ENCODE measurements at regions not wholly inside any gene's neighbourhood (a gene's known extent, or its start where the extent isn't known, plus 50 kb on each side); places are given as distances from the start of the nearest gene placed in this dataset.
"Not testable (repeated sequence)": the region's sequence is repeated elsewhere in the genome, so short reads cannot be mapped to it uniquely, and the experiment has no call there.

DNA sequence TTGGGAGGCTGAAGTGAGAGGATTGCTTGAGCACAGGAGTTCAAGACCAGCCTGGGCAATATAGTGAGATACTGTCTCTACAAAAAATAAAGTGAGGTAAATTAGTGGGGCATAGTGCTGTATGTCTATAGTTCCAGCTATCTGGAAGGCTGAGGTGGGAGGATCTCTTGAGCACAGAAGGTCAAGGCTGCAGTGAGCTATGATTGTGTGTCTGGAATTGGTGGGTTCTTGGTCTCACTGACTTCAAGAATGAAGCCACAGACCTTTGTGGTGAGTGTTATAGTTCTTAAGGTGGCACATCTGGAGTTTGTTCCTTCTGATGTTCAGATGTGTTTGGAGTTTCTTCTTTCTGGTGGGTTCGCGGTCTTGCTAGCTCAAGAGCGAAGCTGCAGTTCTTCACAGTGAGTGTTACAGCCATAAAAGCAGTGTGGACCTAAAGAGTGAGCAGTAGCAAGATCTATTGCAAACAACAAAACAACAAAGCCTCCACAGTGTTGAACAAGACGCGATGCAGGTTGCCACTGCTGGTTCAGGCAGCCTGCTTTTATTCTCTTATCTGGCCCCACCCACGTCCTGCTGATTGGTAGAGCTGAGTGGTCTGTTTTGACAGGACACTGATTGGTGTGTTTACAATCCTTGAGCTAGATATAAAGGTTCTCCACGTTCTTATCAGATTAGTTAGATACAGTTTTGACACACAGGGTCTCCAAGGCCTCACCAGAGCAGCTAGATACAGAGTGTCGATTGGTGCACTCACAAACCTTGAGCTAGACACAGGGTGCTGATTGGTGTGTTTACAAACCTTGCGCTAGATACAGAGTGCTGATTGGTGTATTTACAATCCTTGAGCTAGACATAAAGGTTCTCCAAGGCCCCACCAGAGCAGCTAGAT lies 79.3 kb upstream of the AMZ2 start:
- not testable (repeated sequence) for H3K36me3 ChIP-seq (ENCODE audit: control insufficient read depth in 2 of 2, insufficient read depth in 2 of 2, low read length in 1 of 2); H3K27ac ChIP-seq (ENCODE audit: low read depth in 2 of 2, low read length in 1 of 2); H3K9me3 ChIP-seq (ENCODE audit: control insufficient read depth in 2 of 2, insufficient read depth in 1 of 2, low read depth in 1 of 2, low read length in 1 of 2); H3K27me3 ChIP-seq (ENCODE audit: control insufficient read depth in 1 of 2, insufficient read depth in 2 of 2, low read length in 2 of 2); H3K4me3 ChIP-seq (ENCODE audit: low read depth in 1 of 2, low read length in 2 of 2); H3K4me1 ChIP-seq (ENCODE audit: control insufficient read depth in 2 of 2, insufficient read depth in 2 of 2, low read length in 1 of 2)
- 72% methylated on average over 9 of the region's 9 CpGs for WGBS, 2 donors

DNA sequence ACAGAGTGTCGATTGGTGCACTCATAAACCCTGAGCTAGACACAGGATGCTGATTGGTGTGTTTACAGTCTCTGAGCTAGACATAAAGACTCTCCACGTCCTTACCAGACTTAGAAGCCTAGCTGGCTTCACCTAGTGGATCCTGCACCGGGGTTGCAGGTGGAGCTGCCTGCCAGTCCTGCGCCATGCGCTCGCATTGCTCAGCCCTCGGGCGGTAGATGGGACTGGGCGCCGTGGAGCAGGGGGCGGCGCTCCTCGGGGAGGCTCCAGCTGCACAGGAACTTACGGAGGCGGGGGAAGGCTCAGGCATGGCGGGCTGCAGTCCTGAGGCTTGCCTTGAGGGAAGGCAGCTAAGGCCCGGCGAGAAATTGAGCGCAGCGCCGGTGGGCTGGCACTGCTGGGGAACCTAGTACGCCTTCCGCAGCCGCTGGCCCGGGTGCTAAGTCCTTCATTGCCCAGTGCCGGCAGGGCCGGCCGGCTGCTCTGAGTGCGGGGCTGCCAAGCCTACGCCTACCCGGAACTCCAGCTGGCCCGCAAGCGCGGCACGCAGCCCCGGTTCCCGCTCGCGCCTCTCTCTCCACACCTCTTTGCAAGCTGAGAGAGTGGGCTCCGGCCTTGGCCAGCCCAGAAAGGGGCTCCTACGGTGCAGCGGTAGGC lies 78.5 kb upstream of the AMZ2 start:
- not testable (repeated sequence) for H3K27me3 ChIP-seq (ENCODE audit: control insufficient read depth in 1 of 2, insufficient read depth in 2 of 2, low read length in 2 of 2); H3K9me3 ChIP-seq (ENCODE audit: control insufficient read depth in 2 of 2, insufficient read depth in 1 of 2, low read depth in 1 of 2, low read length in 1 of 2); H3K27ac ChIP-seq (ENCODE audit: low read depth in 2 of 2, low read length in 1 of 2); H3K4me1 ChIP-seq (ENCODE audit: control insufficient read depth in 2 of 2, insufficient read depth in 2 of 2, low read length in 1 of 2); H3K4me3 ChIP-seq (ENCODE audit: low read depth in 1 of 2, low read length in 2 of 2); H3K36me3 ChIP-seq (ENCODE audit: control insufficient read depth in 2 of 2, insufficient read depth in 2 of 2, low read length in 1 of 2)
- WGBS, 2 donors = 92% methylated on average over 42 of the region's 42 CpGs

DNA sequence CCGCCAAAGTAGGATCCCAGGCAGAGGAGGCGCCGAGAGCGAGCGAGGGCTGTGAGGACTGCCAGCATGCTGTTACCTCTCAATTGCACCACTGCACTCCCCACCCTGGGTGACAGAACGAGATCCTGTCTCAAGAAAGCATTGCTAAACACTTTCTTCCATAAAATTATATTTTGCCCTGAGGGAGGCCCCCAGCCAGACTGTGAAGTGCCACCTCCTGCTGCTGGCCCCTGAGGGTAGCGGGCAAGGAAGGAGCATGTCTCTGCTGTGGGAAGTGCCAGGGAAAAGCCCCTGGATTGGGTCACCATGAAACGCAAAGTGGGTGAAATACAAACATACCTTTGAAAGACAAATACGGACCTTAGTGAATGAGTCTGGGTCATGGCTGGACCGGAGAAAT lies 78.0 kb upstream of the AMZ2 start:
- H3K27ac ChIP-seq (ENCODE audit: low read depth in 2 of 2, low read length in 1 of 2) = no peak overlapping the region
- no peaks in the 10 kb centered on the region for H3K36me3 ChIP-seq (ENCODE audit: control insufficient read depth in 2 of 2, insufficient read depth in 2 of 2, low read length in 1 of 2)
- H3K4me3 ChIP-seq (ENCODE audit: low read depth in 1 of 2, low read length in 2 of 2) = no peak overlapping the region
- no peaks in the 10 kb centered on the region for H3K27me3 ChIP-seq (ENCODE audit: control insufficient read depth in 1 of 2, insufficient read depth in 2 of 2, low read length in 2 of 2)
- 87 to 88% methylated on average over 10 of the region's 10 CpGs for WGBS, 2 donors
- H3K4me1 ChIP-seq (ENCODE audit: control insufficient read depth in 2 of 2, insufficient read depth in 2 of 2, low read length in 1 of 2) = no peaks in the 10 kb centered on the region
- no peaks in the 10 kb centered on the region for H3K9me3 ChIP-seq (ENCODE audit: control insufficient read depth in 2 of 2, insufficient read depth in 1 of 2, low read depth in 1 of 2, low read length in 1 of 2)

DNA sequence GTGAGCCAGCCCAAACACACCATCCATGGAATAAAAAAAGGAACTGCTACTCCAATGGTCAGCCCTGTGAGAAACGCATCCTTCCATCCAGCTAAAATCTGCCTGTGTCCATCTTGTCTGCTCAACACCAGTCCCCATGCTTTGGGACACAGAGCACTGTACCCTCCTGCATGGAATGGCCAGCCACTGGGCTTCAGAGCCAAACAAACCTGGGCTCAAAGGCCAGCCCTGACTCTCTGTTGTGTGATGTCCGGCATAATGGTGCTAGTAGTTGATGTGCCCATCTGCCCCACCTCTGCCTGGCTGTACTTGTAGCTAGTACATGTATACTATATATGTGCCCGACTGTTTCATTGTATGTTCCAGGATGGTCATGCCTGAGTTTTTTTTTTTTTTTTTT lies 77.6 kb upstream of the AMZ2 start:
- H3K27me3 ChIP-seq (ENCODE audit: control insufficient read depth in 1 of 2, insufficient read depth in 2 of 2, low read length in 2 of 2) = no peaks in the 10 kb centered on the region
- H3K4me1 ChIP-seq (ENCODE audit: control insufficient read depth in 2 of 2, insufficient read depth in 2 of 2, low read length in 1 of 2) = no peaks in the 10 kb centered on the region
- H3K36me3 ChIP-seq (ENCODE audit: control insufficient read depth in 2 of 2, insufficient read depth in 2 of 2, low read length in 1 of 2) = no peaks in the 10 kb centered on the region
- H3K9me3 ChIP-seq (ENCODE audit: control insufficient read depth in 2 of 2, insufficient read depth in 1 of 2, low read depth in 1 of 2, low read length in 1 of 2) = no peaks in the 10 kb centered on the region
- WGBS, 2 donors = 87 to 88% methylated on average over 3 of the region's 3 CpGs
- no peak overlapping the region for H3K27ac ChIP-seq (ENCODE audit: low read depth in 2 of 2, low read length in 1 of 2)
- H3K4me3 ChIP-seq (ENCODE audit: low read depth in 1 of 2, low read length in 2 of 2) = no peak overlapping the region

DNA sequence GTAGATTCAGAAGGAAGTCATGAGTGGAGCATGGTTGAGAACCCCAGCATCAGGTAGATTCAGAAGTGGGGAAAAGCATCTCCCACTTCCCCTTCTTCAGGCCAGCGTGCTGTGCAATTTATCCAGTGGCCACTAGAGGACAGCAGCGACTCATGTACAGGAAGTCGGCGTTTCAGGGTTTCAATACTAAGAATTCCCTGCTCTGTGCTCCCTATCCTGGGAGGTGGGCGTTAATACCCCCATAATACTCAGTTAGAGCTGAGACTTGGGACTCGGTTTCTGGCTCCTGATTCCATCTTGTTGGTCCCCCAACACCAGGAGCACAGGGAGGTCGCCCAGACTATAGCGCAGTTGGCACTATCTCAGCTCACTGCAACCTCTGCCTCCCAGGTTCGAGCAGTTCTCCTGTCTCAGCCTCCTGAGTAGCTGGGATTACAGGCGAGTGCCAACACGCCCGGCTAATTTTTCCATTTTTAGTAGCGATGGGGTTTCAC lies 75.3 kb upstream of the AMZ2 start:
- Histone ChIP-seq H3K27ac (ENCODE audit: low read depth in 2 of 2, low read length in 1 of 2) (no peak overlapping the region), H3K4me1 (ENCODE audit: control insufficient read depth in 2 of 2, insufficient read depth in 2 of 2, low read length in 1 of 2) (no peaks in the 10 kb centered on the region), H3K27me3 (ENCODE audit: control insufficient read depth in 1 of 2, insufficient read depth in 2 of 2, low read length in 2 of 2) (no peaks in the 10 kb centered on the region), H3K9me3 (ENCODE audit: control insufficient read depth in 2 of 2, insufficient read depth in 1 of 2, low read depth in 1 of 2, low read length in 1 of 2) (no peaks in the 10 kb centered on the region), H3K36me3 (ENCODE audit: control insufficient read depth in 2 of 2, insufficient read depth in 2 of 2, low read length in 1 of 2) (no peaks in the 10 kb centered on the region), H3K4me3 (ENCODE audit: low read depth in 1 of 2, low read length in 2 of 2) (no peak overlapping the region)
- 23 to 24% methylated on average over 13 of the region's 13 CpGs for WGBS, 2 donors

DNA sequence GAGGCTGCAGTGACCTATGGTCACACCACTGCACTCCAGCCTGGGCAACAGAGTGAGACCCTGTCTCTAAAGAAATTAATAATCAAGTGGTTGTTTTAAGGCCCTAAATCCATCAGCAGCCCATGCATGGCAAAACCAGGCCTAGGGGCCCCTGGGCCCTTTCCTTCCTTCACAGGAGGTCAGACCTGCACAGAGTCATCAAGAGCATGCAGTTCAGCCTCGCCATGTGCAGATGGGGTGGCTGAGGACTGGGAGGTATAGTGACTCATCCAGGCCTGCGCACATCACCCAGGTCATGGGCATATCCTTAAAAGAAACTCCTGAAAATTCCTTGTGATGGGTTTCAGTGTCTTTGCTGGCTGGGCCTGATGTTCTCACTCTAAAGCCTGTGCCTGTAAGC lies 72.4 kb upstream of the AMZ2 start:
- H3K4me1 ChIP-seq (ENCODE audit: control insufficient read depth in 2 of 2, insufficient read depth in 2 of 2, low read length in 1 of 2) = no peaks in the 10 kb centered on the region
- 97% methylated on average over 2 of the region's 2 CpGs for WGBS, 2 donors
- no peaks in the 10 kb centered on the region for H3K36me3 ChIP-seq (ENCODE audit: control insufficient read depth in 2 of 2, insufficient read depth in 2 of 2, low read length in 1 of 2)
- H3K4me3 ChIP-seq (ENCODE audit: low read depth in 1 of 2, low read length in 2 of 2) = no peak overlapping the region
- H3K9me3 ChIP-seq (ENCODE audit: control insufficient read depth in 2 of 2, insufficient read depth in 1 of 2, low read depth in 1 of 2, low read length in 1 of 2) = no peaks in the 10 kb centered on the region
- H3K27ac ChIP-seq (ENCODE audit: low read depth in 2 of 2, low read length in 1 of 2) = no peak overlapping the region
- H3K27me3 ChIP-seq (ENCODE audit: control insufficient read depth in 1 of 2, insufficient read depth in 2 of 2, low read length in 2 of 2) = no peaks in the 10 kb centered on the region

DNA sequence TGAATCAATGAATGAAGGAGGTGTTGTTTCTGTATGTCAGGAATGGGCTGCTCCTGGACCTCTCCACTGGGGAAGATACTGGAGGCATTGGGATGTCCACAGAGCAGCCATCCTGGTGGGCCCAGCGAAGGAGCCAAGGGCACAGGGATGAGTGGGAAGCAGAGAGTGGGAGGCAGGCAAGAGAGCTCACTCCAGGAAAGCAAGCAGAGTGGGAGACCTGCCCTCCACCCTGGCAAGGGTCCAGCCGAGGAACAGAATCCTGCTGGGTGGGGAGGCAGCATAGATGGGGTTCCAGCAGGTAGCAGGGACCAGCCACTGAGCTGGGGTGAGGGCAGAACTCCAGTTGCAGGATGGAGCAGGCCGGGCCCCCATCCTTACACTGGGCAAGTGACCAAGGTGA lies 71.9 kb upstream of the AMZ2 start:
- Histone ChIP-seq H3K36me3 (ENCODE audit: control insufficient read depth in 2 of 2, insufficient read depth in 2 of 2, low read length in 1 of 2) (no peaks in the 10 kb centered on the region), H3K9me3 (ENCODE audit: control insufficient read depth in 2 of 2, insufficient read depth in 1 of 2, low read depth in 1 of 2, low read length in 1 of 2) (no peaks in the 10 kb centered on the region), H3K4me3 (ENCODE audit: low read depth in 1 of 2, low read length in 2 of 2) (no peak overlapping the region), H3K4me1 (ENCODE audit: control insufficient read depth in 2 of 2, insufficient read depth in 2 of 2, low read length in 1 of 2) (no peaks in the 10 kb centered on the region), H3K27me3 (ENCODE audit: control insufficient read depth in 1 of 2, insufficient read depth in 2 of 2, low read length in 2 of 2) (no peaks in the 10 kb centered on the region), H3K27ac (ENCODE audit: low read depth in 2 of 2, low read length in 1 of 2) (no peak overlapping the region)
- WGBS, 2 donors = 79 to 95% methylated on average over 3 of the region's 3 CpGs

DNA sequence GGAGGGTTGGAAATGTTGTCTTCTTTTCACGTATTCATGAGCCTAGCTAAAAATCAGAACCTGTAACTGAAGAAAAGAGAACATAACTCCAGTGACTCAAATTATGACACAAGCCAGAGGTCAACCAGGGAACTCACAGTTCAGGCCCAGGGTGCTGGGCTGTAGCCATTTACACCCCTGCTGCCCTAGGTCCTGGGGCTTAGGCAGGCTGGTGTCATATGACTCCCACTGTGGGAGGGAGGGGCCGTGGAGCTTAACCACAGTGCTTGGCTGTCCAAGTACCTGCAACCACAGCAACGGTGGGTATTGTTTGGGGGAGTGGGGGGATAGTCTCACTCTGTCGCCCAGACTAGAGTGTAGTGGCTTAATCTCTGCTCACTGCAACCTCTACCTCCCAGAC lies 71.1 kb upstream of the AMZ2 start:
- no peaks in the 10 kb centered on the region for H3K4me1 ChIP-seq (ENCODE audit: control insufficient read depth in 2 of 2, insufficient read depth in 2 of 2, low read length in 1 of 2)
- WGBS, 2 donors = 63 to 67% methylated on average over 4 of the region's 4 CpGs

DNA sequence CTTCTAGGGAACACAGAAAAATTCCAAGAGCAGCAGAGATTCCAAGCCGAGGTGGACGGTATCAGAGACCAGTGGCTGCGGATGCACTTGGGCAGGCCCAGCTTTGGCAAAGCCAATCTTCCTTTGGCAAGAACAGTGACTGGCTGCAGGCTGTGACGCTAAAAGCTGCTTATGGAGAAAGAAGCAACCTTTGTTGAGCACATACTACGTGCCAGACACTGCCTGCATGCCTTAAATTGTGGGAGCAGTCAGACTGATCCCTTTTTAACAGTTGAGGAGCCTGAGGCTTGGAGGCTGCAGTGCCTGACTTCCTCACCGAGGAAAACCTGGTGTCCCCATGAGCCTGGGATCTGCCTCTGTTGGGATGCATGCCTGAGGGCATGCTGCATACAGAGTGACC lies 69.0 kb upstream of the AMZ2 start:
- H3K36me3 ChIP-seq (ENCODE audit: control insufficient read depth in 2 of 2, insufficient read depth in 2 of 2, low read length in 1 of 2) = no peaks in the 10 kb centered on the region
- no peaks in the 10 kb centered on the region for H3K27me3 ChIP-seq (ENCODE audit: control insufficient read depth in 1 of 2, insufficient read depth in 2 of 2, low read length in 2 of 2)
- 81 to 87% methylated on average over 6 of the region's 6 CpGs for WGBS, 2 donors
- H3K27ac ChIP-seq (ENCODE audit: low read depth in 2 of 2, low read length in 1 of 2) = no peak overlapping the region
- no peaks in the 10 kb centered on the region for H3K9me3 ChIP-seq (ENCODE audit: control insufficient read depth in 2 of 2, insufficient read depth in 1 of 2, low read depth in 1 of 2, low read length in 1 of 2)
- no peak overlapping the region for H3K4me3 ChIP-seq (ENCODE audit: low read depth in 1 of 2, low read length in 2 of 2)
- H3K4me1 ChIP-seq (ENCODE audit: control insufficient read depth in 2 of 2, insufficient read depth in 2 of 2, low read length in 1 of 2) = peaks cover under 1 to 6% of the 10 kb centered on the region in 2 donors

More for the DNA sequence above, 71.1 kb upstream of the AMZ2 start:
- Histone ChIP-seq H3K9me3 (ENCODE audit: control insufficient read depth in 2 of 2, insufficient read depth in 1 of 2, low read depth in 1 of 2, low read length in 1 of 2) (no peaks in the 10 kb centered on the region), H3K27me3 (ENCODE audit: control insufficient read depth in 1 of 2, insufficient read depth in 2 of 2, low read length in 2 of 2) (no peaks in the 10 kb centered on the region), H3K27ac (ENCODE audit: low read depth in 2 of 2, low read length in 1 of 2) (no peak overlapping the region), H3K4me3 (ENCODE audit: low read depth in 1 of 2, low read length in 2 of 2) (no peak overlapping the region), H3K36me3 (ENCODE audit: control insufficient read depth in 2 of 2, insufficient read depth in 2 of 2, low read length in 1 of 2) (no peaks in the 10 kb centered on the region)

All from esophagus (tissue), 2 donors.